HG02588 (cell line): ENCODE measurements at regions not wholly inside any gene's neighbourhood (a gene's known extent, or its start where the extent isn't known, plus 50 kb on each side); places are given as distances from the start of the nearest gene placed in this dataset.
A peak's percentile ranks its signal among the peaks of the same experiment; 100 is the strongest.
"Not testable (repeated sequence)": the region's sequence is repeated elsewhere in the genome, so short reads cannot be mapped to it uniquely, and the experiment has no call there.

ENCODE experiments used
- ATAC-seq: cut with Tn5 transposase; IDR thresholded peaks from one replicate; pipeline ENCODE4 v1.9.1; 2021; ENCODE audit warnings: mild to moderate bottlenecking, moderate library complexity; ENCODE audit not compliant: unreplicated experiment

DNA sequence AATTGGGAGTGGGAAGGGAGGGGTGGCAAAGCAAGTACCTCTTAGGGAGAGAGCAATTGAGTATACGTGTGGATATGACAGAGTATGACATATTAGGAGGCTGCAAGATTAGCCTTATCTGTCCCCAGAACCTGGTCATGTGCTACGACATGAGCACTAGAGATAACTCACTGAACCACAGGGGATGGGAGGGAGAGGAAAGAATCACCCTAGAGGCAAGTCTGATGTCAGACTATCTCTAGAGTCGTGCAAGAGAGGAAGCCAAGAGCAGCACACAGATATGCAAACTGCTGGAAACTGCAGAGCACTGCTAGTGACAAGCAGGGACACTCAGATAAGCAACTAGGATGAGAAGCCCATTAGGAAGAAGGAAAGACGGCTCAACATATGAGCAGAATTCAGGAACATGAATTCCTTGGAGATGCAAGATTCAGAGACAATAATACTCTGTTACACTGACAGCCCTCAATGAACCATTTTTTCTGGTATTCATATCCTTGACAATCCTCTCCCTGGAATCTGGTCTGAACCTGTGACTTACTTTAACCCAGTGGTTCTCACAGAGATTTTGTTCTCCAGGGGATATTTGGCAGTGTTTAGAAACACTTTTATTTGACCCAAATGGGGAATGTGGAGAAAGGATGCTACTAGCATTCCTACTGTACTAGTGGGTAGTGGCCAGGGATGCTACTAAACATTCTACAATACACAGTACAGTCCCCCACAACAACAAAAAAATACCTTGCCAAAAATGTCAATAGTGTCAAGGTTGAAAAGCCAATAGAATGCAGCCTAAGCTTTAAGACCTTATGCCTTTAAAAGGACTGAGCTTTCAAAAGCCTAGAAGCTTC, 84.0 kb upstream of the BMP2K start:
- ATAC-seq = no peak

DNA sequence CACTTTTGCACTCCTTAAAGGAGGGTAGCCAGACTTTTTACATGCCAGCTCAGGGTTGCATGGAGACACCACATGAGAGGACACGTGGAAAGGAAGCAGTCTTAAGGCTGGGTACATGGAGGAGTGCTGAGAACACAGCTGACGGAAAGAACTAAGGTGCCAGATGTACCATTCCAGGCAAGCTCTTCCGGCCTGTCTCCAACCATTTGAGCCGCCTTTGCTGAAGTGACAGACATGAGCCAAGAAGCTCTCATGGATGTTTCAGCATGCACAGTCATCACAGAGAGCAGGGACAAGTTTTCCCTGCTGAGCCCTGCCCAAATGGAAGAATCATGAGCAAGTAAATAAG, 83.4 kb upstream of the BMP2K start:
- ATAC-seq = no peak

DNA sequence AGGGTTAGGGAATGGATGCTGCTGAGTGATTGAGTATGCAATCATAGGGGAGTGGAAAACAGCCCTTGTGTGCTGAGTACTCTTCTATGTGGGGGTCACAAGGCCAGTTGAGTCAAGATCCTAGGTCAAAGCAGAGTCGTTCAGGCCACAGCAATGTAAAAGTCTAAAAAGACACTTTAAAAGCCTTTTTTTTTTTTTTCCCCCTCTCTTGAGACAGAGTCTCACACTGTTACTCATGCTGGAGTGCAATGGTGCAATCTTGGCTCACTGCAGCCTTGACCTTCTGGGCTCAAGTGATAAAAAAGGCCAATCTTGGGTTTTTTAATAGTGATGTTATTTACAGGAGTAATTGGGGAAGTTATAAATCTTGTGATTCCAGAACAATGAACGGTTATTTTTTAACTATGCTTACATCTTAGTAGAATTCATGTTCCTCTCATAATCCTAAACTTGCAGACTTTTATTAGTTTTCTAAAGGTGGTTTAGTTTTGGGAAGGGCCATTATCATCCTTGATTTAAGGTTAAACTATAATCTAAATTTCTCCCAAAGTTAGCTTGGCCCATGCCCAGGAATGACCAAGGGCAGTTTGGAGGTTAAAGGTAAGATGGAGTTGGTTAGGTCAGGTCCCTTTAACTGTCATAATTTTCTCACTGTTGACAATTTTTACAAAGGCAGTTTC, 82.2 kb upstream of the BMP2K start:
- ATAC-seq = no peak

DNA sequence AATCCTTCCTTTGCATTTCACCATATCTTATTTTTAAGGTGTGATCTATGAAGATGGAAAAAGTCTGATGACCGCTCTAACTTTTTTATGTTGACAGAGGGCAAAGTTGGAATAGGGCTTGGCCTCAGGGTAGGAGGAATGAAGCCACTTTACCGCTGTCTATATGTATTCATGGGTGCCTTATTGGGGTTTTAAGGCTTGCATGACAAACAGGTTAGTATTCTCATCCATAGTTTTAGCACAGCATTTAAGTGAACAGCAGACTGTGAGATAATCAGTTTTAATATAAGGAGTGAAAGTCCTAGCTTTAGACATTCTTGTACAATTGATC, 81.7 kb upstream of the BMP2K start:
- no peak for ATAC-seq

DNA sequence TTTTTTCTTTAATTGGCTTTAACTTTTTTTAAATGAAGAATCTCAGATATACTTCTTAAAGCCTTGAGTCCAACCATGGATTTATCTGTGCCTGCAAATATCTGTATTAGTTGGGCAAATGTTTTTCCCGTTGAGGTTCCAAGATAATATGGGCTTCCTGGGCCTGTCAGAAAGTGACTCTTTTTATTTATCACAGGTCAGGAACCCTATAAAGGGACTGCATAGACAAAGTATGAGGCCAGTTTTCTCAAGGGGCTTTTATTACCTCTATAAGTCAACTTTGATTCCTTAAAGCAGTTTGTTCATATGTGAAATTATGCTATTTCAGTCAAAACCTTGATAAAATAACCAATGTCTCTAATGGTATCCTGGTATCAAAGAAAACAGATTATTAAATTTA, 80.2 kb upstream of the BMP2K start:
- no peak for ATAC-seq

DNA sequence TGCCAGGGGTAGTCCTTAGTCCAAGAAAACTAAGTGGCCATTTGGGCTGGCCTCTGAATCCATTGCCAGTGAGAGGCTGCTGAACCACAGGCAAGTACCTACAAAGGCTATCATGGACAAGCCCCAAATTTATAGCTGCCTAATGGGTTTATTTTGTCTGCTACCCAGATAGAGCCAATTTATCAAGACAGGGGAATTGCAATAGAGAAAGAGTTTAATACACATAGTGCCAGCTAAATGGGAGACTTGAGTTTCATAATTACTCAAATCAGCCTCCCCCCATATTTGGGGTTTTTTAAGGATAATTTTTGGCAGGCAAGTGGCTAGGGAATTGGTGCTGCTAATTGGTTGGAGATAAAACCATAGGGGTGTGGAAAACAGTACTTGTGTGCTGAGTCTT, 73.1 kb upstream of the BMP2K start:
- no peak for ATAC-seq

DNA sequence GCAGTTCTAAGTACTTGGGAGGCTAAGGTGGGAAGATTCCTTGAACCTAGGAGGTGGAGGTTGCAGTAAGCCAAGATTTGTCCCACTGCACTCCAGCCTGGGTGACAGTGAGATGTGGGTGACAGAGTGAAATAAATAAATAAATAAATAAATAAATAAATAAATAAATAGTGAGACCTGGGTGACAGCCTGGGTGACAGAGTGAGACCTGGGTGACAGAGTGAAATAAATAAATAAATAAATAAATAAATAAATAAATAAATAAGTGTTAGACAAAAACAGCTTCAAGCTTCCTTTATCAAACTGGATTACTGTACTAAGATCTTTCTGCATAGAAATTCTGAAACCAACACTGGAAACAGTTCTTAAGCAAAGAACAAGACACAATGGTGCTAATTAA, 71.8 kb upstream of the BMP2K start:
- ATAC-seq = no peak

DNA sequence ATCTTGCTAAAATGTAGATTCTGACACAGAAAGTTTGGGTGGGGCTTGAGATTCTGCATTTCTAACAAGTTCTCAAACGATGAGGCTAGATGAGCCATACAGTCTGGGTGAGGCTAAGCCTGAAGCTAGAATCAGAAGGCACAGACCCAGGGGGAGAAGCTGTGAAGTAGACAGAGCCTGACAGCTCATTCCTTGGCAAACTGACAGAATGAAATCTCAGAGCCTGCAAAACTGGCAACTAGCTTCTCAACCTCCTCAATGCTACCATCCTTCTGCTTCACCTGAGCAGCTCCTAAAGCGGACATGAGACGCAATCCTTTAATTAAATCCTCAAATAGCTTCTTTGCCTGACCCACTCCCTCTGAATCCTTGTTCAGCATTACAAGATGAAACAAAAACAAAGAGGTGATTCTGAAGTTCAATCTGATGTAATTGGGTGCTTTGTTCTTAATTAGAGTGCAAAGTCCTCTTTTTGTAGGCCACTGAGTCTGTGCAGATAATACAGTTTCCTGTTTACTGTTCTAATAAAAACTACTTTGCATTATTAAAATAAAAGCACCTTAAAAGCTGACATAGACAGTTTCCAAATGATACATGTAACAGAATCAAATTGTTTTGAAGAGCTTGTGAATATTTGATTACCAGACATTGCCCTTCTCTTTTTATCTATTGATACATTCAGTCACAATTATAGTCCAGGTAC, 71.0 kb upstream of the BMP2K start:
- ATAC-seq = no peak

DNA sequence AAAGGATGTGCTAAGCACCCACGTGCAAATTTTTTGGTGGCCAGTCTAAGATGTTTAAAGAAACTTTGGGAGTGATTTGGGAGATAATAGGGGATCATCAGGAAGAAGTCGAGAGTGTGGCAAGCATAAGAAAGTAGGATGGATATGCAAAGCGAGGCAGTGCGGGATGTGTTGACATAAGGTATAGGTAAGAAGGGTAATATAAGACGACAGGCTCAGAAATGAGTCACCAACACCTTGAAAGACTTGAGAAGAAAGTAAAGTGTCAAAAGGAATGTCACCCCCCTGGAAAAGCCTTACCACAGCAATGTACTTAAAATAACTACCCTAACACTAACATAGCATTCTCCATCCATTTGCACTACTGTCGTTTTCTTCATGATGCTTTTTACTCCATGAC, 69.8 kb upstream of the BMP2K start:
- no peak for ATAC-seq

DNA sequence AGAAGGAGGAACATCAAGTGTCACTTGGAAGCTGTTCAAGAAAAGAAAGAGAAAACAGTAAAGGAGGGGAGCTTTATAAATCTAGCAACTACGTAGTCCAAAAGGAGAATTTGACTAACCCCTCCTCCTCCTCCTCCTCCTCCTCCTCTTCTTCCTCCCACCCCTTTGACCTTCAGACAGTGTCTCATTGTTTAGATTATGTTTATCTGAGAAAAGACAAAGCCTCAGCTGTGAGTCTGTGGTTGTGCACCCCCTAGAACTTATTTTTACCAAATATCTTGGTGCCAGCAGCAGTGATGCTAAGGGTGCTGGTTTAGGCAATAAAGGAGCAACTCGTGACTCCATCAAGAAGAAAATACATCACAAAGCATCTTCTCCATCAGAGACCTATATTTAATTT, 68.9 kb upstream of the BMP2K start:
- ATAC-seq = no peak

DNA sequence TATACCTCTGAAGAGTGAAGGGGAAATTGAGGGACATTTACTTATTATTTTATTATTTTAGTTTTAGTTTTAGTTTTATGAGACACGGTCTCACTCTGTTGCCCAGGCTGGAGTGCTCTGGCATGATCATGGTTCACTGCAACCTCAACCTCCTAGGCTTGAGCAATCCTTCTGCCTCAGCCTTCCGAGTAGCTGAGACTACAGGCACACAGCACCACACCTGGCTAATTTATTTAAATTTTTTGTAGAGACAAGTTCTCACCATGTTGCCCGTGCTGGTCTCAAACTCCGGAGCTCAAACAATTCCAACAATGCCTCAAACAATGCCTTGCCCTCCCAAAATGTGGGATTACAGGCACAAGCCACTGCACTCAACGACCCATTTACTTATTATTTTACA, 68.4 kb upstream of the BMP2K start:
- no peak for ATAC-seq

DNA sequence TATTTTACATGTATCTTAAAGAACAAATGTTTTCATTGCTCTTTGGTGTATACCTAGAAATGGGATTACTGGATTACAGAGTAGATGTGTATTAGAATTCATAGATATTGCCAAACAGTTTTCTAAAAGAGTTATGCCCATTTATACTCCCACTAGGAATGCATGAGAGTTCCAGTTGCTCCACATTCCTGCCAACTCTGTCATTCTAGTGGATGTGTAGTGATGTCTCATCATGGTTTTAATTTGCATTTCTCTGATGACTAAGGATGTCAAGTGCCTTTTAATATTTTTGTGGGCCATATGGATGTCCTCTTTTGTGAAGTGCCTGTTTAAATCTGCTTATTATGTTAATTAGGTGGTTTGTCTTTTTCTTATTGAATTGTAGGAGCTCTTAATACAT, 65.6 kb upstream of the BMP2K start:
- no peak for ATAC-seq

DNA sequence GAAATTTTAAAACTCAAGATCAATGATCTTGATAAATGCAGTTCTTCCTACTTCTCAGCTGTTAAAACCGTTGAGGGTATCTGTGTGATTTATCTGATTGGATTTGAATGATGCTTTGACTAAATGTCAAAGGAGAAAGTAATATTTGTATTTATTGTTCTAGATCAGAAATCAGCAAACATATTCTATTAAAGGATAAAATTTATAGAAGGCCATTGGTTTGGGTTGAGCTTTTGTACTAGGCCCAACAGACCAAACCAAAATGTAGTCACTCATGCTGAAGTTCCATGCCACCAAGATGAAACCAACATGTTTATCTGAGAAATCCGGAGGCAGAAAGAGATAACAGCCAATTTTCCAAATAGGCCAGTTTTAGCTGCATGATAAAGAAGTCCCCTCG, 64.5 kb upstream of the BMP2K start:
- ATAC-seq = no peak

DNA sequence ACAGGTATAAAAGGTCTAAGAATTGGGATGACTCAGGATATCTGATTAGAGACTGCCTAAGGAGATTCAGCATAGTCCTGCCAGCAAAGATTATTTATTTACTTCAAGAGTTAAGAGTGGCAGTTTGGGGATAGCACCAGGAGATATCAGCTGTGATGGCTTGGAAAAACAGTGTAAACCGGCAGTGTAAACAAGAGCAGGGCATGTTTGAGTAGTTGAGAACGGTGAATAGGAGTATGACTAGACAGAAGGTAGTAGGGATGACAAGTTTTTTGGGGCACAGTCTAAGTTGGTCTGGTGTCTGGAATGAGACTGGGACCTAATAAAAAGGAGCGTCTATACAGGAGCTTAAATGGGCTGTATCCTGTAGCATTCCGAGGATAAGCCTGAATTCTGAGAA, 61.6 kb upstream of the BMP2K start:
- not testable (repeated sequence) for ATAC-seq

DNA sequence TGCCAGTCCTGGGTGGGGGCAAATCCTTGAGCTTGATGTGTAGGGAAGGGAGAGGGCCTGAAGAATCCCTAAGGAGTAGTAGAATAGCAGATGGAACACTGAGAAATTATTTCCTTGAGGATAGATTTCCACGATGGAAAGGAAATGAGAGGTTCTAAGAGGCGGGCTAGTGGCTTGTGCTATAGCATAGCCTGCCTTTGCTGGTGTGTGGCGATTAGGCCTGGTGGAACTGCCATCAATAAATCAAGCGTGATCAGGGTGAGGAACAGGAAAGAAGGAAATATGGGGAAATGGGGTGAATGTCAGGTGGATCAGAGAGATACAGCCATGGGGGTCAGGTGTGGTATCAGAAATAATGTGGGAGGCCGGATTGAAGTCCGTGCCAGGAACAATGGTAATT, 60.8 kb upstream of the BMP2K start:
- ATAC-seq = not testable (repeated sequence)

DNA sequence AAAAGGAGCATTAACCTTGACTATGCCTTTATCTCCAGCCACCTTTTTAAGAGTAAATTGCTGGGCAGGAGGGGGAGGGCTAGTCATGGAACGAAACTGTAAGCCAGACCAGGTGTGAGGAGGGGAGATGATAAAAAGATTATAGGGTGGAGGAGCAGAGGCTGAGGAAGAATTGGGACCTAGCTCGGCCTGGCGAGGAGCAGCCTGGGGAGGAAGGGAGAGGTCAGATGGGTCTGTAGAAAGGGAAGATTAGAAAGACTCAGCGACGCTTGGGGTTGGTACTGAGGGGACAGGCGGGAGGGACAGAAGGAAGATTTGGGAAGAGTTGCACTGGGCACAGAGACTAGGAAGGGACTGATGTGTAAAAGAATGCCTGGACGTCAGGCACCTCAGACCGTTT, 58.4 kb upstream of the BMP2K start:
- not testable (repeated sequence) for ATAC-seq

DNA sequence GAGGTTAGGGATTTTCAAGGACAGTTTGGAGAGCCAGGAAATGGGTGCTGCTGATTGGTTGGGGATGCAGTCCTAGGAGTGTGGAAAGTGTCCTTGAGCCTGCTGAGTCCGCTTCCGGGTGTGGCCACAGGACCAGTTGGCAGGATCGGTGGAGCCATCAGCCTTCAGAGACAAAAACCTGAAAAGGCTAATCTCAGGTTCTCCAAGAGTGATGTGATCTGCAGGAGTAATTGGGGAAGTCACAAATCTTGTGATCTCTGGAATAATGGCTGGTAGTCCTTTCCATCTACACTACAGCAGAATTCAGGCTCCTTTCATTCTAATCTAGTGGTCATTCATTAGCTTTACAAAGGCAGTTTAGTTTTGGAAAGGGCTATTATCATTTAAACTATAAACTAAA, 55.9 kb upstream of the BMP2K start:
- no peak for ATAC-seq

DNA sequence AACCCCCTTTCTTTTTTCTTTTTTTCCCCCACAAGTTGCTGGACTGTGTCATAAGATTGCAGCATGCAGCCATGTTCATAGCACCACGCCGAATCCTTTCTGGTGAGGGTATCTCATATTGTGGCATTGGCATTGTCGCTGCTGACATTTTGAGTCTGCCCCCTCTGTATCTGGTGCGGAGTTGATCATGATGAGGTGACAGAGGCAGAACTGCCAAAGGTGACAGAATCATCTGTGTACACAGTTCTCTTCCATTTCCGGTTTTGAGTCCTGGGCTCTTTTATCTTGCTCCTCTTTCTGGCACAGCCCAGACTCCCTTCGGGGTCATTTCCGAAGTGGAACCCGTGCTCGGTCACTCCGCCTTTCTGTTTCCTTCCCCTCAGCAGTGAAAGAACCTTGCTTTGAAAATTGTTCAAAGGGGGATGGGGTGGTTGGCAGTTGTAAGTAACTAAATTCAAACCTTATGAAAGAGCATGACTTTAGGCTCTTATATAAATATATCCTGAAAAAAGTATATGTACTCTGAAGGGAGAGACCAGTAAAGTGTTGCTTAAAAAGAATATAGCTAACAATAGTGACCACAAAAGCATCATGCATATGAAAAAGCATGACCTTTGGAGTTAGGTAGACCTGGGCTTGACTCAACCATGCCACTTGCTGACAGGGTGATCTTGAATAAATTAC, 55.0 kb upstream of the BMP2K start:
- peak; percentile 84 for ATAC-seq

DNA sequence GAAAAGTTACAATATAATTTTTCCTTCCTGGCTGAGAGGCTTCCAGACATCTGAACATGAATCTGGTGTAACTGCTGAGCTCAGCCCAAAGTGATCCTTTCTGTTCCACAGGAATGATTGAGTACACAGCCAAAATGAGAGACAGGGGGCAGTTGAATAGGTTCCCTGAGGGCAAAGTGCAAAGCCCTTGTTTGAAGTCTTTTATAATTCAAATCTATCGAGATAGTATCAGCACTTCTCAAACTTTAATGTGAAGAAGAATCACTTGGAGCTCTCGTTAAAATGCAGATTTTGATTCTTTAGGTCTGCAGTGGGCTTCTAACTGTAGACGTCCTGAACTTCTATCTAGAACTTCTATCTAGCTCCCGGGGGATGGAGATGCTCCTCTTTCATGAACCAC, 54.4 kb upstream of the BMP2K start:
- no peak for ATAC-seq

DNA sequence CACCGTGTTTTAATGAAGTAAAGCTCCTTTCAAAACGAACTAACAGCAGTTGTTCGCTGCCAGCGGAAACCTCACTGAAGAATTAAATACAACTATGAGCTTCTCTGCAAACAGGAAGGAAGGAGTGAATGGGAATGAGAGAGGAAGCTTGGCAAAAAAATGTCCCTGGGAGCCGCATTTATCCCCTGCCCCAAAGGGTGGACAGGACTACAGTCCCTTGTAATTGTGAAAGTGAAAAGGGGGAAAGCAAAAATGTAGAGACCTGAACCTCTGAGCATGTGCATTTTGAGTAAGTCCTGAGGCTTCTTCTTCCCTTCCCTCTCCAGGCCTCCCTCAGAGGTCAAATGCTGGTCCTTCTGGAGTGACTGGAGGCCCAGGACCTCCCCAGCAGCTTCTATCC, 53.8 kb upstream of the BMP2K start:
- no peak for ATAC-seq

DNA sequence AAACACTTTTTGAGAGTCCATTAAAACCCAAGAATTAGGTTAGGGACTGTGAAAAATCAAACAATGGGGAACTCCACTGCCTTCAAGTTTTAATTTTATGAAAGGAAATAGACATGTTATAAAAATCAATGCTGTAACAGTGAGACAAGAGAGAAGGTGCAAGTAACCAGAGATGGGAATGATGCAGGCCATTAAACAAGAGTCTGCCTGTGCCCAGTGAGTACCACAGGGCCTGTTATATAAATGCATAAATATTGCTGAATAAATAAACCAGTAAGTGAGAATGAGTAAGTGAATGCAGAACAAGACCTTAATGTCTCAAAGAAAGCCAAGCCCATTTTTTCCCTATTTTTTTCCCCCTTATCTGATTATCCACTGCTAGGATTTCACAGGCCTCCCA, 53.3 kb upstream of the BMP2K start:
- no peak for ATAC-seq
